22Rv1 (cell line): ENCODE measurements at regions not wholly inside any gene's neighbourhood (a gene's known extent, or its start where the extent isn't known, plus 50 kb on each side); places are given as distances from the start of the nearest gene placed in this dataset.

Experiments used
- H3K27ac ChIP-seq: fragments of 450-650 bp; 2 replicates; pipeline ENCODE4 v1.5.1; 2017
- CTCF ChIP-seq: fragments of 450-650 bp; IDR thresholded peaks from 2 replicates; pipeline ENCODE4 v1.5.1; 2017; ENCODE audit warnings: mild to moderate bottlenecking
- ZFX ChIP-seq: fragments of 450-650 bp; IDR thresholded peaks from 2 replicates; pipeline ENCODE4 v1.6.1; 2017; ENCODE audit warnings: antibody characterized with exemption, borderline replicate concordance

- H3K27ac ChIP-seq, result no peak overlapping the region
- no peak for TF ChIP-seq ZFX
- no peak for TF ChIP-seq CTCF
Measured at GRCh38 chr10:33093362-33093761, 135.3 kb upstream of the ITGB1 start.

- no peak overlapping the region for H3K27ac ChIP-seq
- TF ChIP-seq ZFX (no peak), CTCF (no peak)
Measured at GRCh38 chr10:33092596-33092995, 134.6 kb upstream of the ITGB1 start.

- TF ChIP-seq ZFX (no peak), CTCF (no peak)
- no peak overlapping the region for H3K27ac ChIP-seq
Measured at GRCh38 chr10:33091201-33091600, 133.2 kb upstream of the ITGB1 start.

GRCh38 chr10:33088990-33089389 lies 131.0 kb upstream of the ITGB1 start:
- no peak overlapping the region for H3K27ac ChIP-seq
- TF ChIP-seq ZFX (no peak), CTCF (no peak)

GRCh38 chr10:33087922-33088321 lies 129.9 kb upstream of the ITGB1 start:
- TF ChIP-seq ZFX (no peak), CTCF (no peak)
- no peak overlapping the region for H3K27ac ChIP-seq

GRCh38 chr10:33087152-33087551 lies 129.1 kb upstream of the ITGB1 start:
- TF ChIP-seq CTCF (no peak), ZFX (no peak)
- H3K27ac ChIP-seq, result no peak overlapping the region

GRCh38 chr10:33086100-33086499 lies 128.1 kb upstream of the ITGB1 start:
- no peak overlapping the region for H3K27ac ChIP-seq
- TF ChIP-seq ZFX (no peak), CTCF (no peak)
